IMR-90 (cell line): ENCODE measurements at regions not wholly inside any gene's neighbourhood (a gene's known extent, or its start where the extent isn't known, plus 50 kb on each side); places are given as distances from the start of the nearest gene placed in this dataset.

Experiments
- ATAC-seq: fragments of 200-7000 bp; cut with Tn5 transposase; 2 replicates; pipeline ENCODE4 v1.9.1; 2020; ENCODE audit warnings: low read depth, mild to moderate bottlenecking, moderate library complexity
- BruUV-seq: library from RNA; stranded (reverse); fragments of 400-500 nt; replicated peaks from 2 replicates; lab custom pipeline; 2021; lab: Mats Ljungman, UMichigan
- CTCF ChIA-PET: fragments of 300-600 bp; formaldehyde crosslinking; extraction: SDS; loops from one replicate; lab custom pipeline; 2021; ENCODE audit warnings: antibody characterized with exemption; lab: Yijun Ruan, JAX
- POLR2A ChIA-PET: fragments of 300-600 bp; sonication (Branson Sonifier 250); formaldehyde crosslinking; loops from one replicate; lab custom pipeline; 2022; ENCODE audit warnings: antibody characterized with exemption; ENCODE audit not compliant: unreplicated experiment; lab: Charles Lee
- DNase-seq: peaks from one replicate; pipeline ENCODE4 v3.0.0; 2013
- H2AFZ ChIP-seq: replicated peaks from 2 replicates; pipeline ENCODE3; 2013; ENCODE audit warnings: low read length, mild to moderate bottlenecking; ENCODE audit not compliant: poor library complexity
- H2AK5ac ChIP-seq: 2 replicates; pipeline ENCODE4 v1.6.1; 2013; ENCODE audit warnings: low read depth, low read length, inconsistent platforms
- H2AK9ac ChIP-seq: replicated peaks from 2 replicates; pipeline ENCODE3; 2013; ENCODE audit warnings: mild to moderate bottlenecking, low read depth, low read length, moderate library complexity; ENCODE audit not compliant: poor library complexity
- H2BK120ac ChIP-seq: 2 replicates; pipeline ENCODE4 v1.6.1; 2013; ENCODE audit warnings: low read depth, low read length, inconsistent platforms
- H2BK15ac ChIP-seq: 3 replicates; pipeline ENCODE4 v1.6.1; 2013; ENCODE audit warnings: low read depth, low read length, inconsistent platforms
- H2BK20ac ChIP-seq: 2 replicates; pipeline ENCODE4 v1.6.1; 2013; ENCODE audit warnings: low read depth, mild to moderate bottlenecking, inconsistent platforms, low read length, moderate library complexity
- H2BK5ac ChIP-seq: 2 replicates; pipeline ENCODE4 v1.6.1; 2013; ENCODE audit warnings: mild to moderate bottlenecking, low read depth, low read length, inconsistent platforms; ENCODE audit not compliant: poor library complexity, severe bottlenecking
- H3K14ac ChIP-seq: replicated peaks from 2 replicates; pipeline ENCODE4 v1.6.1; 2013; ENCODE audit warnings: low read depth, low read length, inconsistent platforms
- H3K18ac ChIP-seq: 2 replicates; pipeline ENCODE4 v1.6.1; 2013; ENCODE audit warnings: low read depth, low read length, control low read depth
- H3K23ac ChIP-seq: 2 replicates; pipeline ENCODE4 v1.6.1; 2013; ENCODE audit warnings: low read depth, low read length, inconsistent platforms
- H3K27ac ChIP-seq: 2 replicates; pipeline ENCODE4 v1.5.1; 2013; ENCODE audit warnings: mild to moderate bottlenecking, control low read depth, low read length; ENCODE audit not compliant: insufficient read depth
- H3K27me3 ChIP-seq: 2 replicates; pipeline ENCODE4 v1.6.1; 2013; ENCODE audit warnings: low read length; ENCODE audit not compliant: control insufficient read depth, insufficient read depth
- H3K36me3 ChIP-seq: 2 replicates; pipeline ENCODE4 v1.6.1; 2013; ENCODE audit warnings: low read length, mixed read lengths; ENCODE audit not compliant: control insufficient read depth, insufficient read depth
- H3K4ac ChIP-seq: 2 replicates; pipeline ENCODE4 v1.6.1; 2013; ENCODE audit warnings: low read depth, low read length, inconsistent platforms
- H3K4me1 ChIP-seq: 2 replicates; pipeline ENCODE4 v1.6.1; 2013; ENCODE audit warnings: low read length, mixed read lengths; ENCODE audit not compliant: control insufficient read depth, insufficient read depth
- H3K4me2 ChIP-seq: 2 replicates; pipeline ENCODE4 v1.6.1; 2013; ENCODE audit warnings: low read depth, mild to moderate bottlenecking, control low read depth, low read length, moderate library complexity
- H3K4me3 ChIP-seq: 2 replicates; pipeline ENCODE4 v1.5.1; 2013; ENCODE audit warnings: low read depth, mild to moderate bottlenecking, control low read depth, low read length, moderate library complexity; ENCODE audit not compliant: insufficient read depth
- H3K56ac ChIP-seq: 2 replicates; pipeline ENCODE4 v1.6.1; 2013; ENCODE audit warnings: low read length, inconsistent platforms; ENCODE audit not compliant: insufficient read depth; ENCODE audit errors: extremely low read depth
- H3K79me1 ChIP-seq, 2 experiments: 2 replicates each; pipeline ENCODE4 v1.6.1; 2013; ENCODE audit warnings: low read length in 2 of 2, inconsistent platforms in 1 of 2, low read depth in 1 of 2
- H3K9ac ChIP-seq: 2 replicates; pipeline ENCODE4 v1.6.1; 2013; ENCODE audit warnings: low read depth, low read length, control low read depth
- H3K9me1 ChIP-seq: 2 replicates; pipeline ENCODE4 v1.6.1; 2013; ENCODE audit warnings: low read length, inconsistent platforms; ENCODE audit not compliant: insufficient read depth
- H3K9me3 ChIP-seq: 2 replicates; pipeline ENCODE4 v1.6.1; 2013; ENCODE audit warnings: low read length; ENCODE audit not compliant: control insufficient read depth, insufficient read depth
- H4K20me1 ChIP-seq: 2 replicates; pipeline ENCODE4 v1.6.1; 2013; ENCODE audit warnings: low read length, inconsistent platforms; ENCODE audit not compliant: insufficient read depth
- H4K5ac ChIP-seq: 2 replicates; pipeline ENCODE4 v1.6.1; 2013; ENCODE audit warnings: mild to moderate bottlenecking, low read depth, low read length, control low read depth
- H4K8ac ChIP-seq, 2 experiments: 2 replicates each; pipeline ENCODE4 v1.6.1; 2013; ENCODE audit warnings: low read depth in 2 of 2, low read length in 2 of 2, control low read depth in 1 of 2, inconsistent platforms in 1 of 2
- H4K91ac ChIP-seq: 2 replicates; pipeline ENCODE4 v1.6.1; 2013; ENCODE audit warnings: low read depth, low read length, inconsistent platforms; ENCODE audit not compliant: insufficient read depth
- CHD1 ChIP-seq: IDR thresholded peaks from 2 replicates; pipeline ENCODE4 v1.6.1; 2012; ENCODE audit warnings: low read depth, low read length, improper control_type of control experiment
- FOS ChIP-seq: fragments of 150-350 bp; IDR thresholded peaks from 2 replicates; pipeline ENCODE4 v1.6.1; 2016; ENCODE audit warnings: low read depth, low read length
- MAFK ChIP-seq: IDR thresholded peaks from 2 replicates; pipeline ENCODE4 v1.6.1; 2012; ENCODE audit warnings: low read depth, low read length, improper control_type of control experiment
- MAZ ChIP-seq: IDR thresholded peaks from 2 replicates; pipeline ENCODE4 v1.6.1; 2012; ENCODE audit warnings: low read depth, mild to moderate bottlenecking, low read length, improper control_type of control experiment, moderate library complexity, borderline replicate concordance
- RAD21 ChIP-seq: IDR thresholded peaks from 2 replicates; pipeline ENCODE4 v1.6.1; 2012; ENCODE audit warnings: low read length, improper control_type of control experiment
- RFX5 ChIP-seq: IDR thresholded peaks from 2 replicates; pipeline ENCODE4 v1.8.0; 2012; ENCODE audit warnings: low read depth, mild to moderate bottlenecking, low read length, moderate library complexity
- SMC3 ChIP-seq: fragments of 150-350 bp; IDR thresholded peaks from 2 replicates; pipeline ENCODE4 v1.6.1; 2016; ENCODE audit warnings: low read depth, mild to moderate bottlenecking, antibody characterized with exemption, low read length, moderate library complexity
- WGBS, 2 experiments: methylation state at CpG; one replicate each; pipeline versions ENCODE4 v1.1.5 to v1.1.7; 2013; ENCODE audit warnings: missing lambda C conversion rate in 2 of 2; ENCODE audit not compliant: insufficient read length in 1 of 2; ENCODE audit errors: extremely low coverage in 2 of 2; 5-methylcytosine and 5-hydroxymethylcytosine counted together
- dilution Hi-C: fragments of 300-500 bp; cut with HindIII; formaldehyde crosslinking; loops from one replicate; pipeline ENCODE4 v1.14.3; 2018; ENCODE audit warnings: low sequenced_read_pairs; ENCODE audit not compliant: unreplicated experiment
- in situ Hi-C: fragments of 300-500 bp; cut with MboI; formaldehyde crosslinking; loops from 3 replicates; pipeline ENCODE4 v1.14.3; 2019; ENCODE audit warnings: low sequenced_read_pairs, inconsistent platforms, mixed read lengths
- intact Hi-C: fragments of 100-400 bp; cut with micrococcal nuclease; formaldehyde crosslinking; loops from 2 replicates; pipeline ENCODE4 v1.10.0; 2022

DNA sequence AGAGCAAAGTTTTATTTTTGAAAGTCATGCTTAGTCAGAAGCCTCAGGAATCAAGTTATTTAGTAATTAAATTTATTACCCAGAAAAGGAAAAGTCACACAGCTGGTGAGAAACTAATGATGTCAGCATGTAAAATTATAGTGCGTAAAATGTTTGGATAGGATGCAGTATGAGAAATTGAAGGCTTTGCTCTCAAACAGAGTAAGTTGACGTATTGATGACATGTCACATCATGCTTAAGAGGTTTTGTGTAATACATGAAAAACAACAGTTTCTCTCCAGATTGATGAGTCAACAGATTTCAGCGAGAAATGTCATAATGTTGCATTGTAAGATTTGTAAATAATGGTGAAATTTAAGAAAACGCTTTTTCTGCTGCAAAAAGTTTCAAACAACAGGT is 769.8 kb downstream of the METTL15 start:
- 100% methylated on average over 1 of the region's 4 CpGs; no CpG with 5 or more reads in 1 of the 2 experiments for WGBS, 2 experiments
- Histone ChIP-seq H3K9ac (no peak overlapping the region), H3K36me3 (no peaks in the 10 kb centered on the region), H3K4me2 (no peak overlapping the region), H3K56ac (no peak overlapping the region), H3K14ac (no peak overlapping the region), H3K4me3 (no peak overlapping the region), H4K20me1 (no peaks in the 10 kb centered on the region), H2AK9ac (no peak overlapping the region), H4K91ac (no peak overlapping the region), H2AK5ac (no peak overlapping the region), H2BK5ac (peak overlapping the region; percentile 50), H3K27ac (no peak overlapping the region), H3K27me3 (no peaks in the 10 kb centered on the region), H2BK15ac (0 out of 3 replicates have a peak overlapping the region, but pooled peaks have one; percentile 54), H3K23ac (no peak overlapping the region), H3K9me1 (no peaks in the 10 kb centered on the region), H4K5ac (no peak overlapping the region), H3K9me3 (no peaks in the 10 kb centered on the region), H3K18ac (peak overlapping the region; percentile 1; the same call in 1 of the 2 replicates), H4K8ac (peak overlapping the region in 1 of 2 experiments; percentile 10; a peak in 1 of 4 replicates), H3K79me1 (no peaks in the 10 kb centered on the region), H3K4me1 (no peaks in the 10 kb centered on the region), H2AFZ (no peak overlapping the region), H2BK20ac (peak overlapping the region; percentile 54; the same call in 1 of the 2 replicates), H3K4ac (0 out of 2 replicates have a peak overlapping the region, but pooled peaks have one; percentile 35), H2BK120ac (no peak overlapping the region)
- intact Hi-C loops (no loop called here), dilution Hi-C loops (no loop called here), in situ Hi-C loops (no loop called here)
- no peak for TF ChIP-seq MAZ
- TF ChIP-seq FOS, result no peak
- TF ChIP-seq RAD21, result no peak
- no peak for TF ChIP-seq SMC3
- TF ChIP-seq CHD1, result no peak
- TF ChIP-seq RFX5, result no peak
- TF ChIP-seq MAFK, result peak; percentile 86
- ATAC-seq (no peak), DNase-seq (peak; percentile 14)
- no TSS peak for BruUV-seq
- ChIA-PET POLR2A (no interaction called here), CTCF (no interaction called here)
